ENCODE measurements at regions not wholly inside any gene's neighbourhood (a gene's known extent, or its start where the extent isn't known, plus 50 kb on each side); places are given as distances from the start of the nearest gene placed in this dataset.
A peak's percentile ranks its signal among the peaks of the same experiment; 100 is the strongest.
"Not testable (repeated sequence)": the region's sequence is repeated elsewhere in the genome, so short reads cannot be mapped to it uniquely, and the experiment has no call there.

DNA sequence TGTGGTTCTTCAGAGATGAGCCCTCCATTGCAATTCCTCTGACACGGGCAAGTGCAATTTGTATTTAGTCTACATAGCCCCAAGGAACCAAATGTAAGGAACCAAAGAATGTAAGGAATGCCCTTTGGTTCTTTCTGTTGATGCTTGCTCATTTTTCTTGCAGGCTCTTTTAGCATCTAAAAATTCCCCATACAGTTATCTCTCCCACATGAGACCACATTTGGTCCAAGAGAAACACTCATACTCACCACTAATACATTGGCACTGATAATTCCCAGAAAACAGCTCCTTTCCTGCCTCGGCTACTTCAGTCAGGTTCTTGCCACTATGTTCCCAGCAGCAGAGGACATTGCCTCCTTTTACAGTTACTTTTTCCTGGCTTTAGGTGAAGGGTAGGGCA lies 332.6 kb downstream of the AEBP2 start:
- DNase-seq (ENCODE audit: low spot score) = no peak

DNA sequence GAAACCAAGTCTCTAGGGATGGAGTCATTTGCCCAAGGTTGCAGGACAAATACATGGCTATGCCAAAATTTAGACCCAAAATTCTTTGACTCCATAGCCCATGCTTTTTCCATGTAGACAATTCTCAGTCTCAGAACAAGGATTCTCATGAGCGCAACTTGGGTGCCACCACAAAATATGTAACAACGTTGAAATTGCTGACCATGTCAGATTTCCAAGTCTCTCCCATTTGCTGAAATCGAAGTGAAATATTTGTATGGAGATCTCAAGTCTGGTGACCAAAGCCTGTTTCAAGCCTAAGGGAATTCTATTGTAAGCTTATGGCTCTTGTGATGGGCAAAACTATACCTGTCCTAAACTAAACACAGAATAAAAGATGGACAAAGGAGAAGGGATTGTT lies 333.5 kb downstream of the AEBP2 start:
- DNase-seq (ENCODE audit: low spot score) = no peak

DNA sequence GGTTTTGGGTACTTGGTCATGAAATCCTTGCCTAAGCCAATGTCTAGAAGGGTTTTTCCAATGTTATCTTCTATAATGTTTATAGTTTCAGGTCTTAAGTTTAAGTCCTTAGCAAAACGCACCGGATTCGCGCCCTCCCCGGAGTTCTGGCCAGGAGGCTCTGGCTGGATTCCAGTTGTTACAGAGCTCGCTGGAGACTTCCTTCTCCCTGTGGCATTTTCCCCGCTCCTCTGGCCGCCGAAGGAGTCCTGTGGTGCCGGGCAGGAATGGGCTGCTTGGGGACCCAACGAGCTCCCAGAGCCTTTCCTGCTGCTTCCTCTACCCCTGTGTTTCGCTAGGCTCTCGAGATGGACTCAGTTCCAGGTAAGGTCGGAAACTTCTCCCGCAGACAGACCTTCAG lies 335.9 kb downstream of the AEBP2 start:
- DNase-seq (ENCODE audit: low spot score) = no peak

DNA sequence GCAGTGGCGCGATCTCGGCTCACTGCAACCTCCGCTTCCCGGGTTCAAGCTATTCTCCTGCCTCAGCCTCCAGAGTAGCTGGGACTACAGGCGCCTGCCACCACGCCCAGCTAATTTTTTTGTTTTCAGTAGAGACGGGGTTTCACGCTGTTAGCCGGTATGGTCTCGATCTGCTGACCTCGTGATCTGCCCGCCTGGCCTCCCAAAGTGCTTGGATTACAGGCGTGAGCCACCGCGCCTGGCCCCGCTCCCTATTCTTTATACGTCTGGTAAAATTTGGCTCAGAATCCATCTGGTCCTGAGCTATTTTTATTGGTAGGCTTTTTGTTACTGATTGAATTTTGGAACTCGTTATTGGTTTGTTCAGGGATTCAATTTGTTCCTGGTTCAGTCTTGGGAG lies 336.7 kb downstream of the AEBP2 start:
- not testable (repeated sequence) for DNase-seq (ENCODE audit: low spot score)

DNA sequence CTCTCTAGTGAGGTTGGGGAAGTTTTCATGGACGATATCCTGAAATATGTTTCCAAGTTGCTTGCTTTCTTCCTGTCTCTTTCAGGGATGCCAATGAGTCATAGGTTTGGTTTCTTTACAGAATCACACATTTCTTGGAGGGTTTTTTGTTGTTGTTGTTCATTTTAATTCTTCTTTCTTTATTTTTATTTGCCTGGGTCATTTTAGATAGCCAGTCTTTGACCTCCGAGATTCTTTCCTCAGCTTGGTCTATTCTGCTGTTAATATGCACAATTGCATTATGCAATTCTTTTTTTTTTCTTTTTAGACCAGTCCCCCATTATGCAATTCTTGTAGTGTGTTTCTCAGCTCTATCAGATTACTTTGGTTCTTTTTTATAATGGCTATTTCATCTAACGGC lies 338.9 kb downstream of the AEBP2 start:
- no peak for DNase-seq (ENCODE audit: low spot score)

DNA sequence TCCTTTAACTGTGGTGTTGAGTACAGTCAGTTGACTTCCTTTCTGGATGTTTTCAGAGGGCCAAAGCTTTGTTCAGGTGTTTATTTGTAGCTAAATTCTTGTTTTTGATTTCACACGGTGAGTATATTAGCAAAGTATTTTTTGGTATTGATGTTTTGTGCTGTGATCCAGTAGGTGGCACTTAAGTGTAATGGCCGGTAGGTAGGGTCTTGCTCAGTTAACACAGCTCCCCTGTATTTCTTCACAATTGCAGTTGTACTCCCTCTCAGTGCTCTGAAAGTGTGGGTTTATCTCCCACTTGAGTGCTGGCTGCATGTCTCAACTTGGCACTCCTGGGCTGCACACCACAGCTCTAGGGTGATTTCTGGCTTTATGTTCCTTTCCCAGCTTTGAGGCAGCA lies 339.5 kb downstream of the AEBP2 start:
- DNase-seq (ENCODE audit: low spot score) = no peak

DNA sequence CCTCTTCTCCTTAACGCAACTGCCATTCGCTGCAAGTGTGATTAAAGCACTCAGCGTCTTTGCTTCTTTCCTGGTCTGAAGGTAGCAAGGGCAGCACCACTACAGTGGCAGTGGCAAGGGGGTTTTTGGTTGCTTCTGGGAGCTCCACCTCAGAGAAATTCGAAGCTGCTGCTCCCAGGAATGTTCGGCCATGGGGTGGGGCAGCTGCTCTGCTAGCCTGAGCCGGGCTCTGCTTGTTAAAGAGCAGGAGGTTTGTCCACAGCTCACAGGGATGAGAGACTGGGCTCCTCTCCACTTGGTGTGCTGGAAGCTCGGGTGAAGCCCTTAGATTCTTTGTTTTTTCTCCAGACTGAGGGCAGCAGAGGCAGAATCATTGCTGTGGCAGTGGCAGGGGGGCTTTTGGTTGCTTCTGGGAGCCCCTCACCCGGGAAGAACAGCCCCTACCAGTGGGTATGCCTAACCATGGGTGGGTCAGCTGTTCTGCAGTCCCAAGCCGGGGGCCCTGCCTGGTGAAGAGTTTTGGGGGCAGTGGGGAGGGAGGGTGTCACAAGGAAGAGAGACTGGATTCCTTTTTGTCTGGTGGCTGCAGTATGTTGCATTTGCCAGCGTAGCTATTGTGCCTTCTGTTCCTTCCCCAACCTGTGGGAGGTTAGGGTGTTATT lies 340.2 kb downstream of the AEBP2 start:
- DNase-seq (ENCODE audit: low spot score) = no peak

DNA sequence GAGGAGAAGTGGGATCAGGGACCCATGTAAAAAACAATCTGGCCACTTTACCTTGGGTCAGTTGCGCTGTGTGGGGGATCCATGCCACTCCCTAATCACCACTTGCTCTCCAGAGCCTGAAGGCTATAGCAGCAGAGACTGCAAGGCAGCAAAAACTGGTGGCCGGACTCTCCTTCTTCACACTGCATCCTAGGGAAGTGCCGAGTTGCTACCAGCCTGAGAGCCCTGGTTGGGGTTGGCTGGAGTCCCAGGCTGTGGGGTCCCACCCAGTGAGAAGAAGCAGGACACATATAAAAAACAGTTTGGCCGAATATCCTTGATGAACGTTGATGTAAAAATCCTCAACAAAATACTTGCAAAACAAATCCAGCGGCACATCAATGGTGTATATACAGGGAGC lies 341.2 kb downstream of the AEBP2 start:
- no peak for DNase-seq (ENCODE audit: low spot score)

DNA sequence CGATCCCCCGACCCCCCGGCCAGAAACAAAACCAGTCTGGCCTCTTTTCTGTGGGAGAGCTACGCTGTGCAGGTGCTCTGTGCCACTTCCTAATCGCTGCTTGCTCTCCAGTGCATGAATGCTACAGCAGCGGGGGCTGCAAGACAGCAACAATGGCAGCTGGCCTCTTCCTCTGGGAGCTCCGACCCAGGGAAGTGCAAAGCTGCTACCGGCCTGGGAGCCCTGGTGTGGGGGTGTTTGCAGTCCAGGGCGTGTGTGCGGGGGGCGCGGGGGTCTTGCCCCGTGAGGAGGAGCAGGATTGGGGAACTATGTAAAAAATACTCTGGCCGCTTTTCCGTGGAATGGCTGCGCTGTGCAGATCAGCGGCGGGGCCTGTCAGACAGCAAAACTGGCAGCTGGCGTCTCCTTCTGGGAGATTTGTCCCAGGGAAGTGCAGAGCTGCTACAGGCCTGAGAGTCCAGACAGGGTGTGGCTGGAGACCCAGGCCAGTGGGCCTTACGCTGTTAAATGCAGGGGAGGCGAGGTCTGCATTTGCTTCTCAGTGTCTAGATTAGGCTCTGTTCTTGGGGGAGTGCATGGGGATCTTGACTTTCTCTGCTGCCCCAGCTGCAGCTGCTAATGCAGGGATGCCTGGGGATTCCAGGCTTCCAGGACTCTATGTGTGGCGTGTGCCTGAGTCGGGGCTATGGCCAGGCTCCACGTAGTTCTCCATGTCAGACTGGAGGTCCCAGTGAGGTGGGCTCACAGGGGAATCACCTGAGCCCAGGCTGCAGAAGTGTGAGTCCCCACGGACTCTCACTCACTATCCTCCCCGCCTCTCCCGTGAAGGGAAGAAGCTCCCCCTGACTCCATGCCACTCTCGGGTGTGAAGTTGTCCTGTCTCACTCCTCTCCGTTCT lies 344.5 kb downstream of the AEBP2 start:
- DNase-seq (ENCODE audit: low spot score) = no peak

DNA sequence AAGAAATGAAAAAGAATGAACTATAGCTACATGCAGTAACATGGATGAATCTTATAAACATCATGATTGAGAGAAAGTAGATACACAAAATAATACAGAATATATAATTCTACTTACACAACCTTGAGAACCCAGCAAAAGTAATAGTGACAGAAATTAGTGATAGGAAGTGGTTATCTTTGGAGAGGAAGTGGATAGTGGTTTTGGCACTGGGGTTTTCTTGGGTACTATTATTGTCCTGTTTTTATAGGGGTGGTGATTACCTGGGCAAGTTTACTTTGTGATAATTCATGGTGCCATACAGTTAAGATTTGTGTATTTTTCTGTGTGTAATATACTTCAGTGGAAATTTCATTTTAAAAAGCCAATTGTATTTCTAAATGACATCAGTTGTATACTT lies 352.7 kb downstream of the AEBP2 start:
- no peak for DNase-seq (ENCODE audit: low spot score)

DNA sequence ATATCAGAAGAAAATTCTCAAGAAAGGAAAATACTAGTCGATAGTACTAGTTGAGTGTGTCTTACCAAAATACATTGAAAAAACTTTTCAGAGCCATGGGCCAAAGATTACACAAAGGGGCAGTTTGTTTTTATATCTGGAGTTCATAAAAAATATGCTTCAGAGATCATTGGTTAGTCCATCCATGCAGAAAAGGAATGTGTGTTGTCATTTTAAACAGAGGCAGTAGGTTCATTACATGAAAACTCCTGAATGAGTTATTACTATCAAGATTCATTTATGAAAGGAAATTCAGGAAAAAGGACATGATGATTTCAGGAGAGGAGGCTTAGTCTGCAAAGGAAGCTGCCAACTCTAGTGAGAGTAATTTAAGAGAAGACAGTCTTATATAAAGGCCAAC lies 354.8 kb downstream of the AEBP2 start:
- DNase-seq (ENCODE audit: low spot score) = no peak

DNA sequence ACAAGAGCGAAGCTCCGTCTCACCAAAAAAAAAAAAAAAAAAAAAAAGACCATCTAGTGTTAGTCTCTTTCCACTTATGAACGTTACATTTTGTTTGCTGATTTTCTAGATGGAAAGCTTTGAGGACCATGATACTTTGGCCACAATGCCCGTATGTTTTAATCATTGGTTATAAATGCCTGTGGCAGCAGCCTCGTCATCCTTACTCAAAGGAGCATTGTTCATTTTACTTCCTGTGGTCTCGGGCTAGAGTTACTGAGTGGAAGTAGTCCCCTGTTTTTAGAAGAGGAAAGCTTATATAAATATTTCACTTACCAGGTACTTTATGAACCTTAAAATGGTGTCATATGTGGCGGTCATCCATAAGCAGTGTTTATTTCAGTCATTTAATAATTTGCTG lies 359.9 kb downstream of the AEBP2 start:
- peak; percentile 5 for DNase-seq (ENCODE audit: low spot score)

DNA sequence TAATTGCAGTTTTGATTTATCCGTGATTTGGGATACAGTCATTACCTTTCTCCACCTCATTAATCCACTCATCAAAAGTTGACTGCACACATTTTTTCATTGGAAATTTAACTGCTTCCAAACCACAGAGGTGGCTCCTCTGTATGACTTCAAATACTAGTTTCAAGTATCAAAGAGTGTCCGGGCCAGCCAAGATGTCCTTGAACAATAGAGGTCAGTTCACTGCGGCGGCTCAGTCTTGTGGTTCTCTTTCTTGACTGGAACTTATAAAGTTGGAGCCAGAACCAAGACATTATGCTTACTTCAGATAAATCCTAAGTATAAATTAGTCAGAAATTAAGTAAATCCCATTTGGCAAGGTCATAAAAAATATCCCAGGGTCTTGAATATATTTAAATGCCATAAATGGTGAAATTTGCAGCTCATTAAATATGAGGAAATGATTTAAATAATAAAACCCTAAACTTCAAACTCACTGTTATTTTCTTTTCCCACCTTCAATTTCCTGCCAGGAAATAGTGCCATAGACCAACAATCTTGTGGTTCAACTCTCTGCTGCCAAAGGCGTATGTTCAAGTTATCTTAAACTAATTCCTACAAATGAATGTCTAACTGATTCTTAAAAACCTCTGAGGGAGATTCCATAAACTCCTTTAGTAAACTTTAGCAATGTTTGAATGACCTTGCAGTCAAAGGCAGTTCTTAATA lies 360.8 kb downstream of the AEBP2 start:
- DNase-seq (ENCODE audit: low spot score) = no peak

DNA sequence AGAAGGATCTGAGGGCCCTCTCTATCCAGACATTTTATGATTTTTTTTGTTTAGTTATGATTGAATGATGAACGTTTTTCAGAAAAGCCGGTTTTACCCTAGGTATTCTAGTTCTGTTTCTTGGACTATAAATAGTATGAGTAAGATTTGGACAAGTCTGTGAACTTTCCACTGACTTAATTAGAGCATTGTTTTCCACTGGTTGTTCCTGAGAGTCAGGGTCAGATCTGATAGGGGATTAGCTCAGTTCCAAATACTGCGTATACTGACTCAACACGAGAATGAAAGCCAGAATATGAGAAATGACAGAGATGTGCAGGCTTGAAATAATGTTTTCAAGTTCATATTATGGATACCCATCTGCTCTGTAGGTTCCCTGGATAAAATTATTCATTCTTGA lies 361.6 kb downstream of the AEBP2 start:
- no peak for DNase-seq (ENCODE audit: low spot score)

DNA sequence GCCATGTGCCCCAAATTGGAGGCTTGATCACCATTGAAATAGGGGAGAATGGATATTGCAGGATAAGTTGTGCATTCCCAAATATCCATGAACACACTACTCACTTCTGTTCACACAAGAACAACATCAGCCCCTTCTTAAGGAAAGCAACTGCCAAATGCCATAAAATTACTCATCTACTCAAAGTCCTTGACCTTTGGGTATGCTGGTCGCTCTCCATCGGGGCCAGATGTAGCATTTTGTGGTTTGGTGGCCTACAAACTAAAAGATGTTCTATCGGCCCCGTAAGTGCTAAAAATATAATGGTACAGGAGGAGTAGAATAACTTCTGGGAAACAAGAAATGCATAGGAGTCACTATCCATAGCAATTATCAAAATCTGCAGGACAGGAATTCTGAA lies 362.6 kb downstream of the AEBP2 start:
- no peak for DNase-seq (ENCODE audit: low spot score)

DNA sequence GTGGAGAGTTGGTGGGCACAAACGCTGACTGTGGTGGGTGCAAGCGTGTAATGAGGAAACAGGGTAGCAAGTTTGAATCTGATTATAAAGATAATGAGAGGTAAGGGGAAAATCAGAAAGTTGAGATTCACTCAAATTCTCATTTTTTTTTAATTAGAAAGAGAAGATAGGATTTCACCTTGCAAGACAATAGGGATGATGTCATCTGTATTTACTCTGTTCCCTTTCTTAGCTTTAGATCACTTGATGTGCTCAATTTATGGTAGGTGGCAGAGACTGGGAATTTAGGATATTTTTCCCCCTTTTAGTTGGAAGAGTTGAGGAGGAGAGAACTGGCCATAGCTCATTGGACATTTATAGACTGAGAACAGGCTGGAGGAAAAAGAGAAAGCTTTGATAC lies 363.6 kb downstream of the AEBP2 start:
- no peak for DNase-seq (ENCODE audit: low spot score)

DNA sequence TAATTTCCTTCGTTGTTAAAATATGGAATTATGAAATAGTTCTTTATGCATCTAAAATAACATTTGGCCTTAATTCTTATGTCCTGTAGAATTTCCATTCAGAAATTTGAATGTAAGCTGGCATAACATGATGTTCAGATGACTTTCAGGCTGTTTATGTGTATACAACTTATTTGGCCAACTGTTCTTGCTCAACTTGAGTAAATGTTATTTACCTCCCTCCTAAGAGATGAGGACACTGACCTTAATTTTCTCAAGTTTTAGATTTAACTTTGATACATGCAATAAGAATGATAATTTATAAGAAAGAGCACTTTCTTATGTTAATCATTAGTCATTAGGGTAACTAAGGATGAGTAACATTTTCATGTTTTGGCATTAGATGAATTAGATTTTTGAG lies 365.4 kb downstream of the AEBP2 start:
- DNase-seq (ENCODE audit: low spot score) = no peak

DNA sequence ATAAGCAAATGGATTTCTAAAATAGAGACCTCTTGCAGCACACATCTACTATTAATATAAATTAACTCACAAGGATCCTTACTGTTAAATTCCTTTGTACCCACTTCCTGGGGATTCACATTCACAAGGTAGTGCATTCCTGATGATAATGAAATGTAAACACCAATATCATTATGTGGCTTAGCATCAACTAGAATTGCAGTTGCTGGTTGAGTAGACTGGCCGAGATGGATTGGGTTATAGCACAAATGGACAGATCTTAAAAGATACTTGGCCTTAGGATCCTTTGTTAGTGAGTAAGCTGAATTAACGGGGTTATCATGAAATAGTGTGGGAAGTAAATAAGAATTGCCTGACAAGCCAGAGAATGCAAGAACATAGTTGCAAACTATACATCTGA lies 369.1 kb downstream of the AEBP2 start:
- no peak for DNase-seq (ENCODE audit: low spot score)

DNA sequence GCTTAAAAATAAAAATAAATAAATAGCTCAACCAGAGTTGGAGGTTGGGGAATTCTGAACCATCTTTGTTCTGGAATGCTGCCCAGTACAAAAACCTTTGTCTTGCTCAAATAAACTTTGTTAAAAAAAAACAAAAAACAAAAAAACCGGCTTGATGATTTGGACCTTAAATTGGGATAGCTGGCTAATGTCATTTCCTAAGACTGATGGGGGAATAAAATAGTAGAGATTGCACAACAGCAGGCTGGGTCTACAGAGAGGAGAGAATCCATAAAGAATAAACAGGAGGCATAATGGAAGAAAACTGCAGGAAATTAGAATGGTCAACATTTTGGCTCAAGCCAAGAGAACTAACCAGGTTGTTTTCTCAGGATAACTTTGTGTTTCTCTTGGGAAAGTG lies 370.9 kb downstream of the AEBP2 start:
- DNase-seq (ENCODE audit: low spot score) = no peak

DNA sequence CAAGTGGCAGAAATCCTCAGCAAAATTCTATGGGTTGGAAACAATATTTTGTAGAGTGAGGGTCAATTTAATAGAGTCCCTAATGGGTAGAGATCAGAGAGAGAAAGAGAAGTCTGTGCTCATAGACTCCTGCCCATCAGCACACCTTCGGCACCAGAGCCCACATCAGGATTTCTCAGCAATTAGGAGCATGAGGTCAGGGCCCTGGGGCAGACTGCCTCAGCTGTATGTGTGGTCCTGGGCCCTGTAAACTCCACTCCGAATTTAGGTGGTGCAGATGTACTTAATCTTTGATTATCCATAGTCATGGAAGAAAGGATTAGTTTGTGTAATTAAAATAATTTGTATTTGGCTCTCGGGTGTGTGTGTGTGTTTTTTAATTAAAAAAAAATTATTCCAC lies 372.6 kb downstream of the AEBP2 start:
- no peak for DNase-seq (ENCODE audit: low spot score)

DNA sequence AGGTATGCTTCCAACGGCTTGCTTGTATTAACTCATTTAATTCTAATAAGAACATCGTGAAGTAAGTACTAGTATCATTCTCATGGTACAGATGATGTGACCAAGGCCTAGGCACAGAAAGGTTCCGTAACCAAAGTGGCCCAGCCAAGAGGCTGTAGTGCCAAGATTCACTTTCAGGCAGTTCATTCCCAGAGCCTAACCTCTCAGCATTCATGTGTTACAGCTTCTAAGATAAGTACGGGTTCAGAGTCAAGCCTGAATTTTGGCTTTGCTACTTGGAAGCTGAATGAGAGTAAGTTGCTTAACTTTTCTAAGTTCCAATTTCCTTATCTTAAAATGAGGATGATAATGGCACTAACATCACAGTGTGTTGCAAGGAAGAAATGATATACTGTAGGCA lies 379.9 kb downstream of the AEBP2 start:
- DNase-seq (ENCODE audit: low spot score) = no peak

DNA sequence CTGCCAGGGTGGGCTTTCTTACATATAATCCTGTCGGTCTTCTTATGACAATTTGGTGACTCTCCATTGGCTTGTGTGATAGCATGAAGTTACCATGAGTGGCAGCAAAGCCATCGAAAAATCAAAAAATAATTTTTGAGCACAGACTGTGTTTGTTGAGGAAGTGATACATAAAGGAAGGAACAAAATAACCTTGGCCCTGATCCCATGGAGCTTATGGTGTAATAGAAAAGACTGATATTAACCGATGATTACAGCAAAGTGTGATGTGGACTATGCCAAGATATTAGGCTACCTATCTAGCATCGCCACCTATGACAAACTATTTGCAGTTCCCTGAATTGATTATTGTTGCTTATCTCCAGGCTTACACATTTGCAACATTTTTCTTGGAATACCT lies 383.2 kb downstream of the AEBP2 start:
- no peak for DNase-seq (ENCODE audit: low spot score)

DNA sequence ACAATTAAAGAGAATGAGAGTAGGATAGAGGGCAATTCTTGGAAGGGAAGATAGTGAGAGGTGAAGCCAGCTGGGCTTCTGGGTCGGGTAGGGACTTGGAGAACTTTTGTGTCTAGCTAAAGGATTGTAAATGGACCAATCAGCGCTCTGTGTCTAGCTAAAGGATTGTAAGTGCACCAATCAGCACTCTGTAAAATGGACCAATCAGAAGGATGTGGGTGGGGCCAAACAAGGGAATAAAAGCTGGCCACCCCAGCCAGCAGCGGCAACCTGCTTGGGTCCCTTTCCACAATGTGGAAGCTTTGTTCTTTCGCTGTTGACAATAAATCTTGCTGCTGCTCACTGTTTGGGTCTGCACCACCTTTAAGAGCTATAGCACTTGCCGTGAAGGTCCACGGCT lies 384.0 kb downstream of the AEBP2 start:
- not testable (repeated sequence) for DNase-seq (ENCODE audit: low spot score)
